HuH-7 (cell line): ENCODE measurements at regions not wholly inside any gene's neighbourhood (a gene's known extent, or its start where the extent isn't known, plus 50 kb on each side); places are given as distances from the start of the nearest gene placed in this dataset.

ENCODE experiments used
- DNase-seq: peaks from one replicate; pipeline ENCODE4 v3.0.0; 2011; ENCODE audit warnings: low spot score

DNA sequence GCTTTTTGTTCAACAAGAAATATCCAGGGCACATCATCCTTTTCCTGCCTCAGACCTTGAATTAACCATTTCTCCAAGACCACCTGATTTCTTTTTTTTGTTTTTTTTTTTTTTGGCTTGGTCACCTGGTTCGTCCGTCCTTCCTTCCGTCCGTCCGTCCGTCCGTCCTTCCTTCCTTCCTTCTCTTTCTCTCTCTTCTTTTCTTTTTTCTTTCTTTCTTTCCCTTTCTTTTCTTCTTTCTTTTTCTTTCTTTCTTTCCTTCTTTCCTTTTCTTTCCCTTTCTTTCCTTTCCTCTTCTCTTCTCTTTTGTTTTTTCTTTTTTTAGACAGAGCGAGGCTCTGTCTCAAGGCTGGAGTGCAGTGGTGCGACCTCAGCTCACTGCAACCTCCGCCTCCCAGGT lies 80.7 kb downstream of the TET3 start:
- DNase-seq = no peak

DNA sequence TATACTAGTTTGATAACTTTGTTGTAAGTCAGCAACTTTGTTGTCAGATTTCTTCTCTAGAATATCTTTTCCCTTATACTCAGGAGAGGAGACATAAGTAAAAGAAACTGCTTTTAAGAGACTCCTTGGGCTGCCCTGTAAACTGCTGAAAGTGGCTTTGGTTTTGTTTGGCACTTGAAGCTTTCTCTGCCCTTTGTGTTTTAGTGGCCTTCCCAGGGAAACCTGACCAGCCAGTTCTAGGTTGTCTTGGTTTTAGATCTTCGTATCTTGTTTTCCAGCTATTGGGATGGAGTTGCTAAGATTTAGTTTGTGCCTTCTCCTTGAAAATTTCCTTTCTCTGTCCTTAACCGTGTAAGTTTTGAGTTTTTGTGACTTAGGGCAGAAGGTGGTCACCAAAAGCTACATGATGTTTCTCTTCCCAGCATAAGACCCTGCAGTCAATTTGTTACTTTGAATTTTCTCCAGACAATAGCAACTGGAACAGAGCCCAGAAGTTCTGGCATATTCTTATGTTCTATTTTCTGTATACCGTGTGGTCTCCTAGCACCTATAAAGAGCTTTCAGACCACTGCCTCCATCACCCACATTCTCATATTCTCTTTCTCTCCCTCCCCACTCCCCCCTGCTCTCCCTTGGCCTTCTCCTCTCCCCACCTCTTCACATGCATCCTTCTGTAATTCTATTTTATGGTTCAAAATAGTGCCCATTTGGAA lies 81.1 kb downstream of the BOLA3 start:
- no peak for DNase-seq

DNA sequence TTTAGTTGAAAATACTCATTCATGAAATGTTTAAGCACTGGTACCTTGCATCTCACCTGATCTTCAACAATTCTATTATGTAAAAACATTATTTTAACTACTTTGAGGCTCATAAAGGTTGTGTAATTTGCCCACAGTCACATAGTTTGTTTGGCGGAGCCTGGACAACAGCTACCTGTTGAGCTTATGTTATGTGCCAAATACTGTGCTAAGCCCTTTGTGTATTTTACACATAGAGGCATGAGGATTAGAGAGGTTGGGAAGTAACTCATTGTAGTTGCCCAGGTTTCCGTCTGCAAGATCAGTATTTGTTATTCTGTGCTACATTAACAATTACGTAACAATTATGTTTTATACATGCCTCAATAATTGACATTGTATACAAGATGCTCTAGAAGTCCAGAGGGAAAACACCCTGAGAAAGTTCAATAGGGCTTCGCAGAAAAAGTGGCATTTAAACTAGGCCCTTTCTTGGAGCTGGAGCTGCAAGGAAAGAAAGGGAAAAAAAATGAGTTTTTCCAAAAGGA lies 80.4 kb downstream of the BOLA3 start:
- no peak for DNase-seq

DNA sequence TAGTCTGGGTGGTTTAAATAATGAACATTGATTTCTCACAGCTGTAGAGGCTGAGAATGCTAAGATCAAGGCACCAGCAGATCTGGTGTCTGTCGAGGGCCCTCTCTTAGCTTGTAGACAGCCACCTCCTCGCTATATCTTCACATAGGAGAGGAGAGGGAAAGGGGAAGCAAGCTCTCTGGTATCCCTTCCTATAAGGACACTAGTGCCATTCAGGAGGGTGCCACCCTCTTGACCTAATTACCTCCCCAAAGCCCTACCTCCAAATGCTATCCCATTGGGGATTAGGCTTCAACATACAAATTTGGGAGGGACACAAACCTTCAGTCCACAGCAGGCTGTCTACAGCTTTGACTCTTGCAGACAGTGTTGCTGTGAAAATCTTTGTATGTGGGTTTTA lies 76.7 kb downstream of the BOLA3 start:
- no peak for DNase-seq

DNA sequence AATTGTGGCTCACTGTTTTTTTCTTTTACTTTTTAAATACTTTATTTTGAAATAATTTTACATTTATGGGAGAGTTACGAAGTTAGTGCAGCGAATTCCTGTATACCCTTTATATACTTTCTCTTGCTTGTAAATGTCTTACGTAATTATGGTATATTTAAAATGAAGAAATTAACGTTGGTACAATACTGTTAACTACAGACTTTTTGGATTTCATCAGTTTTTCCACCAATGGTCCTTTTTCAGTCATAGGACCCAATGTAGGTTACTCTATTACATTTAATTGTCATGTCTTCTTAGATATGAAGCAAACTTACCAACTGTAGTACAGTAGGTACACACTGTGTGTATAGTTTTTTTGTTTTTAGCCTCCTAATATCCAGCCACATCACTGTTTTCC lies 76.3 kb downstream of the BOLA3 start:
- DNase-seq = no peak

DNA sequence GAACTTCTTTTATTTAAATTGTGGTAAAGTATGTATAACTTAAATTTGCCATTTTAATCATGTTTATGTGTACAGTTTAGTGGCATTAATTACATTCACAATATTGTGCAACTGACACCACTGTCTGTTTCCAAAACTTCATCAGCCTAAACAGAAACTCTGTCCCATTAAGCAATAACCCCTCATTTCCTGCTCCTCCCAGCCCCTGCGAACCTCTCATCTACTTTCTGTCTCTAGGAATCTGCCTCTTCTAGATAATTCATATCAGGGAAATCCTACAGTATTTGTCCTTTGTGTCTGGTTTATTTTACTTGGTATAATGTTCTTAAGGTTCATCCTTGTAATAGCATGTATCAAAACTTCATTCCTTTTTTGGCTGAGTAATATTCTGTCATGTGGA lies 75.1 kb downstream of the BOLA3 start:
- no peak for DNase-seq

DNA sequence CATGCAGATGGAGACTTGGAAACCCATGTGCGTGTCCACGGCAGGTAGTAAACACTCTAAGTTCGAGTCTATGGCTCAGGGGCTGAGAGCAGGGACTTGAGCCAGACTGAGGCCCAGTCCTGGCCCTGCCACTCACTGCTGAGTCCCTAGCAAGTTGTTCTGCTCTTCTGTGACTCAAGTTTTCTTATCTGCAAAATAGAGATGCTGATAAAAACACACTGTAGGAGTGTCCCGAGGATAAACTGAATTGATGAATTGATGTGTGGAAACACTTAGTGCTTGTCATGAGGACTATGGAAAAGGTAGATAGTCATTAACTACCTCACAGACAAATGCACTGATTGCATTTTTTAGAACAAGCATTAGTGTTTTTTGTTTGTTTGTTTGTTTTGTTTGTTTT lies 73.2 kb downstream of the BOLA3 start:
- DNase-seq = no peak

DNA sequence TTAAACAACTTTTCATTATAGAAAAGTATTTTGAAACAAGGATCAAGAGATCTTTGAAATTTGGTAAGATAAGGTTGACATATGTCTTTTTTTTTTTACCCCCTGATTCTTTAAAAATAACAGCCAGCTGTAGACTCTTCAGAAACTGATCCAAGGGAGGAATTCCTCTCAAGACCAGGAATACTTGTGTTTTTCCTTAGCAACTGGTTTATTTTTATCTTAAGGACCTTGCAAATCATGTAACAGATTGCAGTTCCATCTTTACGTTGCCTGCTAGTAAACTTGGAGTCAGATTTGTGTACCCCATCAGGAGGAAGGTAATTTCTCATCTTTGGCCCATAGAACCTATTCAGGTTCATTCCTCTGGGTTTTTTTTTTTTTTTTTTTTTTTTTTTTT lies 71.6 kb downstream of the BOLA3 start:
- no peak for DNase-seq

DNA sequence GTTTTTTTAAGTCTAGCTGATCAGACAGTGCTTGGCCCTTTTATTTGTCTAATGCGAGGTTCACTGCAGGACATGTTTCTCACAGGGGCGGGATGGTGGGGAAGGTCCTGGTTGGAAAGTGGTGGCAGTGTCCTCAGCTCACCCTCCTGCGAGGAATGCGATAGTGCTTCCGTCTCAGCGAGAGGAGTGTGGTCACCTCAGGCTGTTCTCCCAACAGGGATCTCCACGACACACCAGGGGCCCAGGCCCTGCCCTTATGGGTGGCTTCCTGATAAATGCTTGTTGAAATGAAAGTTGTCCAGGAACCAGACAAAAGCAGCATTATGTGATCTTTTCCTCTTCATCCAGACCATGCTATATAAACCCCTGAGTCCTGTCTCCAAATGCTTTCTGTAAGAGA lies 70.1 kb downstream of the BOLA3 start:
- peak; percentile 68 for DNase-seq

GRCh38 chr2:74078466-74078865 lies 69.2 kb downstream of the BOLA3 start:
- DNase-seq = no peak

- DNase-seq = no peak
Observed at GRCh38 chr2:74079522-74080341, 68.0 kb downstream of the BOLA3 start.

DNA sequence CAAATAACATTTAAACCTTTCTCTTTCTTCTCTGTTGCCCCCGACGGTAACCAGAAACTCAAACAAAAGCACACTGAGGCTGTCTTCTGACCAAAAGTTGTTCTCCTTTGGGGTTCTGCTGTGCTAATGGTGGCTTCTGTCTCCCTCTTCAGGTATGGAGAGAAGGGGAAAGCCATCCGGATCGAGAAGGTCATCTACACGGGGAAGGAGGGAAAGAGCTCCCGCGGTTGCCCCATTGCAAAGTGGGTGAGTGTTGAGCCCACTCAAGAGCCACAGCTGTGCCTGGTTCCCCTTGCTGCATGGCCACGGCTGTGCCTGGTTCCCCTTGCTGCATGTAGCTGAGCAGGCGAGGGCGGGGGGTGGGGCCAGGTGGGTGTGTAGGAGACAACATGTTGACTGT lies 67.4 kb downstream of the BOLA3 start:
- DNase-seq = no peak

DNA sequence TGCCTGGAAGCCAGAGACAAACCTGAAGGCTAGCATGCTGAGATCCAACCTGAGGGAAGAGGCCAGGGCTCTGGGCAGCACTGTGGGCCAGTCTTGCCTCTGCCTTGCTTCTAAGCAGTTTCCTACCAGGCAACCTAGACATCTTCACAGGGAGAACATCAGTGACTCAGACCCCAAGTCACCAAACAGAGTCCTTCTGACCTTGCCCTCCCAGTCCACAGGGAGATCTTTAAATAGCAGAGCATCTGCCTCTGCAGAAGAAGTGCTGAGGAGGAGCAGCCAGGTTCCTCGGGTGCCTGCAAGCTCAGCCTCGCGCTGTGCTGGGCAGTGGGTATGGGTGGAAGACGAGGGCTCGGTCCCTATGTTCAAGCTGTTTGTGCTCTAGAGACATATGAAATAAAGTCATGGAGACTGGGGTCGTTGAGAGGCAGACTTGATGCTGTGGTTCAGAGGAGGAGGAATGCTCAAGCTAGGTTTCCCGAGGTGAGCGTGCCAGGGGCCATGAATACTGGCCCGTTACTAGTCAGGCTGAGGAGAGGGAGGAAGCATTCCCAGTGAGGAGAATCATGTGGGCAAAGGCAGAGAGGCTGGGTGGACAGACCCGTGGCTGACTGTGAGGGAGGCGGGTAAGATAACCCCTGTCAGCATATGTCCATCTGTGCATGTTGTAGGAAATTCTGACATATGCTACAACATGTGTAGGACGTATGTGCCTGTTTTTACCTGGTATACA lies 66.5 kb downstream of the BOLA3 start:
- no peak for DNase-seq

GRCh38 chr2:74081763-74082110 lies 66.0 kb downstream of the BOLA3 start:
- no peak for DNase-seq

GRCh38 chr2:74083750-74084149 lies 64.0 kb downstream of the BOLA3 start:
- DNase-seq = no peak
